ENCODE measurements at regions not wholly inside any gene's neighbourhood (a gene's known extent, or its start where the extent isn't known, plus 50 kb on each side); places are given as distances from the start of the nearest gene placed in this dataset.

- DNase-seq (ENCODE audit: low spot score) = no peak
These were observed 1244.1 kb upstream of the CDH6 start for GRCh38 chr5:29949301-29949872.

- no peak for DNase-seq (ENCODE audit: low spot score)
These were observed 1249.2 kb upstream of the CDH6 start for GRCh38 chr5:29944327-29944726.

GRCh38 chr5:29942089-29942488, 1251.4 kb upstream of the CDH6 start:
- DNase-seq (ENCODE audit: low spot score) = no peak

GRCh38 chr5:29939988-29940387, 1253.5 kb upstream of the CDH6 start:
- no peak for DNase-seq (ENCODE audit: low spot score)

GRCh38 chr5:29935371-29935770, 1258.1 kb upstream of the CDH6 start:
- no peak for DNase-seq (ENCODE audit: low spot score)

- DNase-seq (ENCODE audit: low spot score) = no peak
These were observed 1263.2 kb upstream of the CDH6 start for GRCh38 chr5:29930316-29930715.

- DNase-seq (ENCODE audit: low spot score) = no peak
These were observed 1269.4 kb upstream of the CDH6 start for GRCh38 chr5:29924107-29924506.

- no peak for DNase-seq (ENCODE audit: low spot score)
These were observed 1287.7 kb upstream of the CDH6 start for GRCh38 chr5:29905626-29906353.

GRCh38 chr5:29902859-29903258, 1290.6 kb upstream of the CDH6 start:
- DNase-seq (ENCODE audit: low spot score) = no peak

GRCh38 chr5:29899583-29899982, 1293.9 kb upstream of the CDH6 start:
- no peak for DNase-seq (ENCODE audit: low spot score)

GRCh38 chr5:29897916-29898315, 1295.6 kb upstream of the CDH6 start:
- no peak for DNase-seq (ENCODE audit: low spot score)

- DNase-seq (ENCODE audit: low spot score) = no peak
These were observed 1296.8 kb upstream of the CDH6 start for GRCh38 chr5:29896646-29897045.

- DNase-seq (ENCODE audit: low spot score) = no peak
These were observed 1298.8 kb upstream of the CDH6 start for GRCh38 chr5:29894668-29895067.

GRCh38 chr5:29889051-29889450, 1304.4 kb upstream of the CDH6 start:
- DNase-seq (ENCODE audit: low spot score) = no peak

- no peak for DNase-seq (ENCODE audit: low spot score)
These were observed 1307.9 kb upstream of the CDH6 start for GRCh38 chr5:29885595-29885994.

GRCh38 chr5:29882036-29882435, 1311.5 kb upstream of the CDH6 start:
- no peak for DNase-seq (ENCODE audit: low spot score)

GRCh38 chr5:29879401-29879800, 1314.1 kb upstream of the CDH6 start:
- DNase-seq (ENCODE audit: low spot score) = no peak

GRCh38 chr5:29878599-29878998, 1314.9 kb upstream of the CDH6 start:
- DNase-seq (ENCODE audit: low spot score) = no peak

- DNase-seq (ENCODE audit: low spot score) = no peak
These were observed 1326.3 kb upstream of the CDH6 start for GRCh38 chr5:29867155-29867554.

GRCh38 chr5:29853711-29854220, 1339.7 kb upstream of the CDH6 start:
- no peak for DNase-seq (ENCODE audit: low spot score)

GRCh38 chr5:29852329-29852728, 1341.2 kb upstream of the CDH6 start:
- DNase-seq (ENCODE audit: low spot score) = no peak

- no peak for DNase-seq (ENCODE audit: low spot score)
These were observed 1348.3 kb upstream of the CDH6 start for GRCh38 chr5:29845206-29845605.

GRCh38 chr5:29833394-29833793, 1360.1 kb upstream of the CDH6 start:
- DNase-seq (ENCODE audit: low spot score) = no peak

GRCh38 chr5:29822521-29822920, 1371.0 kb upstream of the CDH6 start:
- no peak for DNase-seq (ENCODE audit: low spot score)

Measured in ureter (tissue), 1 donor.